SK-N-SH (cell line): ENCODE measurements at regions not wholly inside any gene's neighbourhood (a gene's known extent, or its start where the extent isn't known, plus 50 kb on each side); places are given as distances from the start of the nearest gene placed in this dataset.
A peak's percentile ranks its signal among the peaks of the same experiment; 100 is the strongest.

Source experiments
- CTCF ChIA-PET: fragments of 300-600, 350-600 bp; formaldehyde crosslinking; extraction: SDS; loops from one replicate; lab custom pipeline; 2021; lab: Yijun Ruan, JAX
- POLR2A ChIA-PET: fragments of 350-600 bp; sonication (Branson Sonifier 250); formaldehyde crosslinking; extraction: SDS; loops from one replicate; lab custom pipeline; 2020; ENCODE audit warnings: antibody characterized with exemption, inconsistent platforms; lab: Yijun Ruan, JAX
- DNase-seq: peaks from one replicate; pipeline ENCODE4 v3.0.0; 2012
- H2AFZ ChIP-seq: fragments of 200-600 bp; sonication (generic); 2 replicates; pipeline ENCODE4 v1.8.1; 2016; ENCODE audit warnings: antibody characterized with exemption, mild to moderate bottlenecking, low read depth
- H3F3A ChIP-seq: fragments of 200-600 bp; sonication (generic); replicated peaks from 2 replicates; pipeline ENCODE3; 2016; ENCODE audit warnings: antibody characterized with exemption, mild to moderate bottlenecking; ENCODE audit not compliant: insufficient read depth
- H3K27ac ChIP-seq, 2 experiments: fragments of 200-500 bp in 1 of 2; fragments of 200-600 bp in 1 of 2; sonication (Bioruptor generic) in 1 of 2; sonication (generic), shearing (Covaris generic) in 1 of 2; 2 replicates each; pipeline versions ENCODE4 v1.5.1 to v1.6.1; 2014 to 2016; ENCODE audit warnings: low read depth in 2 of 2, inconsistent platforms in 1 of 2, low read length in 1 of 2, mild to moderate bottlenecking in 1 of 2, mixed read lengths in 1 of 2
- H3K27me3 ChIP-seq: fragments of 200-600 bp; sonication (generic), shearing (Covaris generic); 2 replicates; pipeline ENCODE4 v1.6.1; 2016; ENCODE audit warnings: mixed run types; ENCODE audit not compliant: insufficient read depth
- H3K36me3 ChIP-seq, 2 experiments: fragments of 200-500 bp in 1 of 2; fragments of 200-600 bp in 1 of 2; sonication (Bioruptor generic) in 1 of 2; sonication (generic) in 1 of 2; replicated peaks in 1 of 2; 2 replicates each; pipeline versions ENCODE3 to v1.5.1; 2014 to 2016; ENCODE audit warnings: low read length in 1 of 2, mild to moderate bottlenecking in 1 of 2; ENCODE audit not compliant: insufficient read depth in 2 of 2, control insufficient read depth in 1 of 2
- H3K4me1 ChIP-seq, 2 experiments: fragments of 200-500 bp in 1 of 2; fragments of 200-600 bp in 1 of 2; sonication (Bioruptor generic) in 1 of 2; sonication (generic), shearing (Covaris generic) in 1 of 2; 2 replicates each; pipeline versions ENCODE4 v1.5.1 to v1.6.1; 2014 to 2016; ENCODE audit warnings: low read depth in 1 of 2, low read length in 1 of 2, mixed run types in 1 of 2; ENCODE audit not compliant: insufficient read depth in 2 of 2, control insufficient read depth in 1 of 2
- H3K4me2 ChIP-seq: fragments of 200-600 bp; sonication (generic), shearing (Covaris generic); 2 replicates; pipeline ENCODE4 v1.6.1; 2017; ENCODE audit warnings: mixed run types
- H3K4me3 ChIP-seq, 2 experiments: fragments of 200-500 bp in 1 of 2; fragments of 200-600 bp in 1 of 2; sonication (Bioruptor generic) in 1 of 2; sonication (generic), shearing (Covaris generic) in 1 of 2; 2 replicates each; pipeline versions ENCODE4 v1.5.1 to v1.8.1; 2014 to 2016; ENCODE audit warnings: low read depth in 2 of 2, inconsistent platforms in 1 of 2, low read length in 1 of 2, mild to moderate bottlenecking in 1 of 2, mixed read lengths in 1 of 2, moderate library complexity in 1 of 2
- H3K79me2 ChIP-seq: fragments of 200-600 bp; sonication (generic); 2 replicates; pipeline ENCODE4 v1.8.1; 2017; ENCODE audit warnings: mild to moderate bottlenecking; ENCODE audit not compliant: insufficient read depth
- H3K9ac ChIP-seq: fragments of 200-600 bp; sonication (generic); 2 replicates; pipeline ENCODE4 v1.6.1; 2017; ENCODE audit warnings: mixed run types
- H3K9me2 ChIP-seq: fragments of 200-600 bp; sonication (generic); 2 replicates; pipeline ENCODE4 v1.6.1; 2017; ENCODE audit warnings: mixed run types
- H3K9me3 ChIP-seq: fragments of 200-600 bp; sonication (generic); 2 replicates; pipeline ENCODE4 v1.6.1; 2017; ENCODE audit warnings: mixed run types, mild to moderate bottlenecking, moderate library complexity
- H4K20me1 ChIP-seq: fragments of 200-600 bp; sonication (generic); 2 replicates; pipeline ENCODE4 v1.6.1; 2017; ENCODE audit warnings: mild to moderate bottlenecking, mixed run types; ENCODE audit not compliant: insufficient read depth
- CHD2 ChIP-seq: fragments of 150-350 bp; IDR thresholded peaks from 2 replicates; pipeline ENCODE4 v1.6.1; 2018; ENCODE audit warnings: low read length; ENCODE audit not compliant: partially characterized antibody
- ELF1 ChIP-seq: IDR thresholded peaks from 2 replicates; pipeline ENCODE4 v1.4.0; 2012
- FOSL2 ChIP-seq: IDR thresholded peaks from 2 replicates; pipeline ENCODE4 v1.4.0; 2012; ENCODE audit warnings: low read depth, mild to moderate bottlenecking, moderate library complexity, borderline replicate concordance
- FOXM1 ChIP-seq: IDR thresholded peaks from 2 replicates; pipeline ENCODE4 v1.4.0; 2012; ENCODE audit warnings: low read depth, mild to moderate bottlenecking
- GATA2 ChIP-seq: sonication (generic); formaldehyde crosslinking; IDR thresholded peaks from 2 replicates; pipeline ENCODE4 v1.5.0; 2020; ENCODE audit warnings: mild to moderate bottlenecking, missing genetic modification reagents
- JUND ChIP-seq: IDR thresholded peaks from 2 replicates; pipeline ENCODE4 v1.4.0; 2012
- MEF2A ChIP-seq: IDR thresholded peaks from 2 replicates; pipeline ENCODE4 v1.4.0; 2012; ENCODE audit warnings: low read depth, borderline replicate concordance
- MXI1 ChIP-seq: IDR thresholded peaks from 2 replicates; pipeline ENCODE4 v1.6.1; 2012; ENCODE audit warnings: mild to moderate bottlenecking, low read depth, low read length, improper control_type of control experiment
- PBX3 ChIP-seq: IDR thresholded peaks from 2 replicates; pipeline ENCODE4; 2012
- RAD21 ChIP-seq: IDR thresholded peaks from 2 replicates; pipeline ENCODE4 v1.6.1; 2012; ENCODE audit warnings: mild to moderate bottlenecking, low read length
- RFX5 ChIP-seq: IDR thresholded peaks from 2 replicates; pipeline ENCODE4 v1.6.1; 2012; ENCODE audit warnings: mild to moderate bottlenecking, improper control_type of control experiment, low read length
- SMC3 ChIP-seq: IDR thresholded peaks from 2 replicates; pipeline ENCODE4 v1.6.1; 2012; ENCODE audit warnings: low read depth, low read length, improper control_type of control experiment
- TCF12 ChIP-seq: IDR thresholded peaks from 2 replicates; pipeline ENCODE4 v1.4.0; 2012
- USF1 ChIP-seq: IDR thresholded peaks from 2 replicates; pipeline ENCODE4 v1.4.0; 2012; ENCODE audit warnings: low read depth, borderline replicate concordance
- USF2 ChIP-seq: fragments of 150-350 bp; IDR thresholded peaks from 2 replicates; pipeline ENCODE4 v1.6.1; 2017; ENCODE audit warnings: antibody characterized with exemption, low read length, low read depth, borderline replicate concordance
- YY1 ChIP-seq: IDR thresholded peaks from 2 replicates; pipeline ENCODE4 v1.4.0; 2012; ENCODE audit warnings: low read depth, mild to moderate bottlenecking
- ZBTB33 ChIP-seq: IDR thresholded peaks from 2 replicates; pipeline ENCODE4 v1.4.0; 2012; ENCODE audit warnings: low read depth, borderline replicate concordance
- WGBS: methylation state at CpG from one replicate; pipeline ENCODE4 v1.1.6; 2017; ENCODE audit warnings: low lambda C conversion rate; 5-methylcytosine and 5-hydroxymethylcytosine counted together

- TF ChIP-seq ZBTB33 (no peak), TCF12 (no peak), FOXM1 (no peak), SMC3 (peak; percentile 34; the same call in 1 of the 2 replicates), GATA2 (CRISPR knock-in tag) (no peak), PBX3 (peak; percentile 33), MXI1 (no peak), MEF2A (no peak), USF2 (no peak), RAD21 (peak; percentile 40), ELF1 (no peak), FOSL2 (no peak), RFX5 (no peak), YY1 (no peak), CHD2 (no peak), USF1 (no peak), JUND (no peak)
These were observed 767.9 kb upstream of the SLITRK6 start (continued) for GRCh38 chr13:86567119-86567518.

GRCh38 chr13:86569119-86569518 lies 769.9 kb upstream of the SLITRK6 start:
- no peaks in the 10 kb centered on the region for H3K4me1 ChIP-seq
- H3K9ac ChIP-seq = no peak overlapping the region
- no peaks in the 10 kb centered on the region; the same call in 1 of the 2 replicates for H3K9me2 ChIP-seq
- no peak for DNase-seq
- H3F3A ChIP-seq = peaks cover 11% of the 10 kb centered on the region
- H3K9me3 ChIP-seq = no peaks in the 10 kb centered on the region
- no peaks in the 10 kb centered on the region for H4K20me1 ChIP-seq
- CTCF ChIA-PET = no interaction called here
- H2AFZ ChIP-seq = no peak overlapping the region
- no peak overlapping the region for H3K4me3 ChIP-seq
- no peaks in the 10 kb centered on the region for H3K79me2 ChIP-seq
- no peak overlapping the region for H3K4me2 ChIP-seq
- no peaks in the 10 kb centered on the region for H3K36me3 ChIP-seq
- POLR2A ChIA-PET = no interaction called here
- no peaks in the 10 kb centered on the region for H3K27me3 ChIP-seq
- 43% methylated on average over 1 of the region's 1 CpG for WGBS
- H3K27ac ChIP-seq = no peak overlapping the region
- TF ChIP-seq TCF12 = no peak
